Activated CD4-positive, alpha-beta T cell treated with anti-CD3 and anti-CD28 coated beads, Interleukin-2, amount 10 ng/mL, durations not matched to agents 24 days and 14 days (primary cell): ENCODE measurements at regions not wholly inside any gene's neighbourhood (a gene's known extent, or its start where the extent isn't known, plus 50 kb on each side); places are given as distances from the start of the nearest gene placed in this dataset.
A peak's percentile ranks its signal among the peaks of the same experiment; 100 is the strongest.
"Not testable (repeated sequence)": the region's sequence is repeated elsewhere in the genome, so short reads cannot be mapped to it uniquely, and the experiment has no call there.

Source experiments
- DNase-seq: peaks from one replicate; pipeline ENCODE4 v3.0.0; 2022
- H3K27ac Mint-ChIP-seq: one replicate; pipeline ENCODE4 v1.8.0; 2022; ENCODE audit warnings: mild to moderate bottlenecking, mixed read lengths
- H3K27me3 Mint-ChIP-seq: one replicate; pipeline ENCODE4 v1.8.0; 2022; ENCODE audit warnings: mixed read lengths
- H3K36me3 Mint-ChIP-seq: one replicate; pipeline ENCODE4 v1.8.0; 2022; ENCODE audit warnings: low read depth, mild to moderate bottlenecking, mixed read lengths
- H3K4me1 Mint-ChIP-seq: one replicate; pipeline ENCODE4 v1.8.0; 2021; ENCODE audit warnings: mixed read lengths
- H3K4me3 Mint-ChIP-seq: one replicate; pipeline ENCODE4 v1.8.0; 2022; ENCODE audit warnings: mild to moderate bottlenecking, moderate library complexity, mixed read lengths
- H3K9me3 Mint-ChIP-seq: one replicate; pipeline ENCODE4 v1.8.0; 2021; ENCODE audit warnings: mixed read lengths
- intact Hi-C: fragments of 100-400 bp; cut with micrococcal nuclease; formaldehyde crosslinking; loops from one replicate; pipeline ENCODE4 v1.15.1; 2023

DNA sequence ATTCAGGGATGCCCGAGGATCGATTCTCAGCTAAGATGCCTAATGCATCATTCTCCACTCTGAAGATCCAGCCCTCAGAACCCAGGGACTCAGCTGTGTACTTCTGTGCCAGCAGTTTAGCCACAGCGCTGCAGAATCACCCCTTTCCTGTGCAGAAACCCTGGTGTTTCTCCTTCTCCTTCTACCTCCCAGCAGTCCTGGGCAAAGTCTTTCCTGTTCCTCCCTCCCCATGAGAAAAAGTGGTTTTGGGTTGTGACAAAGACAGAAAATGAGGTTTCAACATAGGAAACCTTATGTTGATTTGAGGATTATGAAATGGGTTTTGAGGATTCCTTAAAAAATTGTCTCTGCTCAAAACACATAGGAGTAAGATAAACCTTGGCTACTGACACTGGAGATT lies 185.1 kb upstream of the PRSS1 start:
- H3K36me3 Mint-ChIP-seq, H3K9me3 Mint-ChIP-seq, intact Hi-C loops, H3K4me1 Mint-ChIP-seq, H3K4me3 Mint-ChIP-seq, H3K27ac Mint-ChIP-seq, DNase-seq, H3K27me3 Mint-ChIP-seq: not testable (repeated sequence)

DNA sequence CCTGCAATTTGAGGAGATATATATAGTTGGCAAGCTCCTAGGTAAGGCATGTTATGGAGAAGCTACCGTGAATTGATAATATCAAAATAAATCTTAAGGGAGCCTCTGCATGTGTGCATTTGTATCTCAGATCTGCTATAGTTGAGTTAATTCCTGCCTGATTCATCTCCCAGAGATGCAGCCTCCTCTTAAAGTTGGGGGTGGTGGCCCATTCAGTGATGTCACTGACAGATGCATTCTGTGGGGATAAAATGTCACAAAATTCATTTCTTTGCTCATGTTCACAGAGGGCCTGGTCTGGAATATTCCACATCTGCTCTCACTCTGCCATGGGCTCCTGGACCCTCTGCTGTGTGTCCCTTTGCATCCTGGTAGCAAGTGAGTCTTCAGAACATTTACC lies 185.8 kb upstream of the PRSS1 start:
- Mint-ChIP-seq H3K4me3 (peak overlapping the region; percentile 2), H3K4me1 (peaks cover 2% of the 10 kb centered on the region), H3K36me3 (no peaks in the 10 kb centered on the region), H3K27me3 (peaks cover 10% of the 10 kb centered on the region), H3K9me3 (no peaks in the 10 kb centered on the region), H3K27ac (no peak overlapping the region)
- intact Hi-C loops = no loop called here
- DNase-seq = no peak

DNA sequence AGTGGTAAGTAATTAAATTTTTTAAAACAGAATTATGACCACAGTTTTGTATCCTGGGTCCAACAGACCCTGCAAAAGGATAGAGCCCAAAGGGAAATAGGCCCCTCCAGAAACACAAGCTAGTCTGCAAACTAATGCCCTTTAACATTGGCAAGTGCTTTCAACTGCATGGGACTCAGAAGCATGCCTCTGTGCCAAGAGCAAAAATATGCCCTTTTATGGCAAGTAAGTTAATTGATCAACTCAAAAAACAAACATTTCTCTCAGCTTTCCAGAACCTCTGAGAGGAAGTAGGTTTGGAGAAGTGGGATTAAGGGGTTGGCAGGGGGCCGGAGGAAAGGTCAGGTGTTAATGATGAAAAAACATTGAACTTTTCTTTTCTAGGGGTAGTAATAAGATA lies 186.6 kb upstream of the PRSS1 start:
- peaks cover 6% of the 10 kb centered on the region for H3K4me1 Mint-ChIP-seq
- intact Hi-C loops = no loop called here
- H3K36me3 Mint-ChIP-seq = no peaks in the 10 kb centered on the region
- no peak for DNase-seq
- H3K27ac Mint-ChIP-seq = no peak overlapping the region
- peaks cover 10% of the 10 kb centered on the region for H3K27me3 Mint-ChIP-seq
- no peak overlapping the region for H3K4me3 Mint-ChIP-seq
- H3K9me3 Mint-ChIP-seq = no peaks in the 10 kb centered on the region

DNA sequence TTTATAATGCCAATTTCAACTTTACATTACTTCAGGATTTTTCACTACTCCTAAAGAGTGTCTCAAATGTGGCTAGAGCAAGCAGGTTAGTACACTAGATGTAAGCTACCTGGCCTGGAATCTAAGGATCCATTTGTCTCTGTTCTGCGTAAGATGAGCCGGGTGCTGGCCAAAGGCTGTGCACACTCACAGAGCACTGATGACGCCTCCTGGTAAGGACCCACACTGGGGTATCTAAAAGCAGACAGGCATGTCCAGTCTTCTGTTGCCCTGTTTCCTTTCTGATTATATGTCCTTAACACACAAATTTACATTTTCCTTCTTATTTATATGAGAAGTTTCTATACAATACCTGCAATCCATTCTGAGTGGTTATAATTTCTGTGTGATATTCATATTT lies 187.9 kb upstream of the PRSS1 start:
- DNase-seq, intact Hi-C loops, H3K9me3 Mint-ChIP-seq, H3K27ac Mint-ChIP-seq, H3K4me3 Mint-ChIP-seq, H3K36me3 Mint-ChIP-seq: not testable (repeated sequence)
- peaks cover 11% of the 10 kb centered on the region for H3K4me1 Mint-ChIP-seq
- H3K27me3 Mint-ChIP-seq = peaks cover 11% of the 10 kb centered on the region

DNA sequence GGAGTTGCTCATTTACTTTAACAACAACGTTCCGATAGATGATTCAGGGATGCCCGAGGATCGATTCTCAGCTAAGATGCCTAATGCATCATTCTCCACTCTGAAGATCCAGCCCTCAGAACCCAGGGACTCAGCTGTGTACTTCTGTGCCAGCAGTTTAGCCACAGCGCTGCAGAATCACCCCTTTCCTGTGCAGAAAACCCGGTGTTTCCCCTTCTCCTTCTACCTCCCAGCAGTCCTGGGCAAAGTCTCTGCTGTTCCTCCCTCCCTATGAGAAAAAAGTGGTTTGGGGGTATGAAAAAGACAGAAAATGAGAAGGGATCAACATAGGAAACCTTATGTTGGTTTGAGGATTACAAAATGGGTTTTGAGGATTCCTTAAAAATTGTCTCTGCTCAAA lies 188.5 kb upstream of the PRSS1 start:
- H3K9me3 Mint-ChIP-seq, H3K36me3 Mint-ChIP-seq, DNase-seq, H3K4me3 Mint-ChIP-seq, H3K27ac Mint-ChIP-seq, intact Hi-C loops: not testable (repeated sequence)
- Mint-ChIP-seq H3K27me3 (peaks cover 13% of the 10 kb centered on the region), H3K4me1 (peaks cover 17% of the 10 kb centered on the region)

DNA sequence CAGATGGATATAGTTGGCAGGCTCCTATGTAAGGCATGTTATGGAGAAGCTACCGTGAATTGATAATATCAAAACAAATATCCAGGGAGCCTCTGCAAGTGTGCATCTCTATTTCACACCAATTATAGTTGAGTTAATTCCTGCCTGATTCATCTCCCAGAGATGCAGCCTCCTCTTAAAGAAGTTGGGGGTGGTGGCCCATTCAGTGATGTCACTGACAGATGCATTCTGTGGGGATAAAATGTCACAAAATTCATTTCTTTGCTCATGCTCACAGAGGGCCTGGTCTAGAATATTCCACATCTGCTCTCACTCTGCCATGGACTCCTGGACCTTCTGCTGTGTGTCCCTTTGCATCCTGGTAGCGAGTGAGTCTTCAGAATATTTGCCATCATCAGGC lies 189.1 kb upstream of the PRSS1 start:
- Mint-ChIP-seq H3K9me3 (no peaks in the 10 kb centered on the region), H3K27me3 (peaks cover 10% of the 10 kb centered on the region), H3K36me3 (no peaks in the 10 kb centered on the region), H3K4me3 (peak overlapping the region; percentile 33), H3K27ac (peak overlapping the region; percentile 45), H3K4me1 (peaks cover 19% of the 10 kb centered on the region)
- no peak for DNase-seq
- intact Hi-C loops = no loop called here

DNA sequence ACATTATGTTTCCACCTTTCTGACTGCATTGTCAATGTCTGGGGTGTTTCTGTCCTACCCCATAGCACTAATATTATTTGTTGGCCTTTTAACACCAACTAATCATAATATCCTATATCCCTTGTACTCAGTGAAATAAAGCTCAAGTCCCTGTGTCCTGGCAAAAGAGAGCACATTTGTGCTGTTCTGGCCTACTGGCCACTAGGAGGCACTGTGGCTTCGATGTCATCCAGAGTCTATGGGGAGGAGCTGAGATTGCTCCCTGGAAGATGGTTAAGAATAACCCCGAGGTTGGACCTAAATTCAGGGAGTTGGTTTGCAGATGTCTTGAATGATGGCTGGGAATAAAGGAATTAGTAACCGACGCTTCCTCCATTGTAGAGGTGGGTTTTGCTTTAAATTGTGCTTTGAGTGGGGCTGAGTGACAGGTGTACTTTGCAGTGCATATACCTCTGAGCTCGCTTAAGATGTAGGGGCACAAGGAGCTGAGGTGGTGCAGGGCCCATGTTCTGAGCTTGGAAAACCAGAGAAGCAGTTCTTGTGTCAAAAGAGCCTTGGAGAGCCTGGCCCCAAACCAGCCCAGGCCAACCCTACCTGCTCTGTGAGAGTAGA lies 191.2 kb upstream of the PRSS1 start:
- Mint-ChIP-seq H3K36me3 (no peaks in the 10 kb centered on the region), H3K4me3 (peak overlapping the region; percentile 46), H3K27me3 (peaks cover 9% of the 10 kb centered on the region), H3K27ac (peak overlapping the region; percentile 0), H3K4me1 (peaks cover 23% of the 10 kb centered on the region), H3K9me3 (no peaks in the 10 kb centered on the region)
- intact Hi-C loops = loop anchor here (1.0 kb wide), 2 partner anchors 23 to 29 kb away; no protein-coding TSS in a partner anchor
- peak; percentile 86 for DNase-seq

DNA sequence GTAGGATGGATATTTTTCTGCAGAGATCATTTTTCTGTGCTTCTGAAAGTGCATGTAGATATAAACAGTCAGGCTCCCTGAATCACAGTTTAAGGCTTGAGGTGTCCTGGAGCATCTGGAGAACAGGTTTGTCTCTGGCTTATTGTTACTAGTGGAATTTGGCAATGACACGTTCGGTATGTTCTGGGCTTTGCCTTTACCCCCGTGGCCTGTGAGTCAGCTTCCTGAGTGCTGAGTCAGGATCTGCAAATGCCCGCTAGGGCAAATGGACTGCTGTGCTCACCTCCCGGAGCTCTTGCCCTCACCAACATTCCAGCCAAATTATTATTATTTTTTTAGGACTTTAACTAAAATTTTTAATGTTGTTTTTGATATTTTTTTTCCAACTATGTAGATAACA lies 192.5 kb upstream of the PRSS1 start:
- Mint-ChIP-seq H3K27ac (no peak overlapping the region), H3K4me3 (no peak overlapping the region), H3K4me1 (peaks cover 23% of the 10 kb centered on the region), H3K36me3 (no peaks in the 10 kb centered on the region), H3K27me3 (peaks cover 6% of the 10 kb centered on the region), H3K9me3 (no peaks in the 10 kb centered on the region)
- DNase-seq = no peak
- intact Hi-C loops = no loop called here

DNA sequence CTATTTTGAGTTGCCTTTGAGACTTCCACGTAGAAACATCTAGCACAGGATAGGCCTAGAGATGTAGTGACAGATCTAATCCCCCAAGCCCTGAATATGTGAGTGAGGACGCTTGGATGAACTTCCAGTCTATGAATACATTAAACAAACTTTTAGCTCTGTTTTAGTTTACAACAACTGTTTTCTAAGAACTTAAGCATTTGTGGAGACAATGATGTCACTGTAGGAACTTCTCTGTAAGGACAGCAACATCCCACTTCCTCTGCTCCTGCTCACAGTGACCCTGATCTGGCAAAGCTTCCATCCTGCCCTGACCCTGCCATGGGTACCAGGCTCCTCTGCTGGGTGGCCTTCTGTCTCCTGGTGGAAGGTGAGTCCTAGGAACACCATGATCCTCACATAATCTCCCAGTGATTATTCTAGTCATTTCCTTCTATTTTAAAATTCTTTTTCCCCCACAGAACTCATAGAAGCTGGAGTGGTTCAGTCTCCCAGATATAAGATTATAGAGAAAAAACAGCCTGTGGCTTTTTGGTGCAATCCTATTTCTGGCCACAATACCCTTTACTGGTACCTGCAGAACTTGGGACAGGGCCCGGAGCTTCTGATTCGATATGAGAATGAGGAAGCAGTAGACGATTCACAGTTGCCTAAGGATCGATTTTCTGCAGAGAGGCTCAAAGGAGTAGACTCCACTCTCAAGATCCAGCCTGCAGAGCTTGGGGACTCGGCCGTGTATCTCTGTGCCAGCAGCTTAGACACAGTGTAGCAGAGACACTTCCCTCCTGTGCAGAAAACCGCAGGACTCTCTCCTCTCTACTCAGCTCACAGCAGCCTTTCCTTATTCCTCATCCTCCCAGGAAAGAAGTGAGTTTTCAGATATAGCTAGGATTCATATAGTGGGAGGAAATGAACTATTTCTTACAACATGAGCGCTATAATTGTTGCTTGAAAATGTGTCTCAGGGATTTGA lies 194.4 kb upstream of the PRSS1 start:
- H3K27me3 Mint-ChIP-seq = peaks cover 5% of the 10 kb centered on the region
- intact Hi-C loops = no loop called here
- H3K27ac Mint-ChIP-seq = peak overlapping the region; percentile 45
- H3K4me1 Mint-ChIP-seq = peaks cover 22% of the 10 kb centered on the region
- no peak for DNase-seq
- H3K36me3 Mint-ChIP-seq = no peaks in the 10 kb centered on the region
- no peak overlapping the region for H3K4me3 Mint-ChIP-seq
- H3K9me3 Mint-ChIP-seq = no peaks in the 10 kb centered on the region

DNA sequence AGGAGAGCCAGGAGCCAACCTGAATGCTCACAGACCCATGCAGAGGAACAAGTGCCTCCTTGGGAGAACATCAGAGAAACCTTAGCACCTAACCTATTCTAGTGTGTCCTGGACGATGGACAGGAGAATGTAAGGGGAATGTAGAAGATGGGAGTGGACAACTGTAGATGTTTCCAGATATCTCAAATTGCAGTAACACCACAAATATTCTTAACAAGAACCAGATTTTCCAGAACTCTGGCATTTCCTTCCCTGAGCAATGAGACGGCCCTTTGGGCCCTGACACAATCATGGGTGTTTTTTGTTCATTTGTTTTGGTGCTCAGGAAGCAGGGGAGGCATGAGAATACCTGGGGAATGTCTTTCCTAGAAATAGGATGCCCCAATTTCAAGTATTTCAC lies 196.1 kb upstream of the PRSS1 start:
- Mint-ChIP-seq H3K9me3 (no peaks in the 10 kb centered on the region), H3K27me3 (peaks cover 5% of the 10 kb centered on the region), H3K27ac (no peak overlapping the region), H3K36me3 (no peaks in the 10 kb centered on the region), H3K4me1 (peaks cover 21% of the 10 kb centered on the region), H3K4me3 (no peak overlapping the region)
- intact Hi-C loops = no loop called here
- DNase-seq = no peak

DNA sequence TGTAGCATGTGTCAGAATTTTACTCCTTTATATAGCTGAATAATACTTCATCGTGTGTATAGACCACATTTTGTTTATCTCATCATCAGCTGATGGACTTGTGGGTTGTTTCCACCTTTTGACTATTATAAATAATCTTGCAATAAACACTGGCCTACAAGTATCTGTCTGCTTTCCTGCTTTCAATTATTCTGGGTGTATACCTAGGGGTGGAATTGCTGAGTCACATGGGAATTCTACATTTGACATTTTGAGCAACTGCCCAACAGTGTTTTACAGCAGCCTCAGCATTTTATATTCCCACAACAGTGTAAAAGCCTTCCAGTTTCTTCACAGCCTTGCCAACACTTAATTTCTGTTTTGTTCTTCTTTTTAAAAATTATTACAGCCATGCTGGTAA lies 200.3 kb upstream of the PRSS1 start:
- peaks cover 2% of the 10 kb centered on the region for H3K27me3 Mint-ChIP-seq
- intact Hi-C loops = no loop called here

DNA sequence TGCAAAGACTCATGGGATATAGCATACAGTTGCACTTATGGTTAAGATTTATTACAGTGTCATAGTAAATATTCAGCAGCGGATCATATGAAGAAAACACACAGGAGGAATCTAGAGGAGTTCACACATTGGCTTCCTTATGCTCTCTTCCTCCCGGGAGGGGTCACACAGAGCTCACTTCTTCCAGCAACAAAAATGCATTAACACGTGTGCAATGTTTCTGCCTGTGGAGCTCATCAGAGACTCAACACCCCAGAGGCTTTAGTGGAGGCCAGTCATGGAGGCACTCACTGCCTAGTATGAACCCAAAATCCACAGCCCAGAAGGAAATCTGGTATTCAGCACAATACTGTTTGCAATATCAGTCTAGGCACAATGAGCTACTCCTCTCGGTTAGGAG lies 202.8 kb upstream of the PRSS1 start:
- intact Hi-C loops = no loop called here
- peak; percentile 37 for DNase-seq
- H3K27me3 Mint-ChIP-seq = peaks cover 2% of the 10 kb centered on the region
- no peak overlapping the region for H3K4me3 Mint-ChIP-seq
- H3K4me1 Mint-ChIP-seq = no peaks in the 10 kb centered on the region
- no peak overlapping the region for H3K27ac Mint-ChIP-seq
- H3K9me3 Mint-ChIP-seq = no peaks in the 10 kb centered on the region
- no peaks in the 10 kb centered on the region for H3K36me3 Mint-ChIP-seq

More for the DNA sequence above, 200.3 kb upstream of the PRSS1 start:
- DNase-seq = peak; percentile 23
- no peaks in the 10 kb centered on the region for H3K9me3 Mint-ChIP-seq
- no peak overlapping the region for H3K4me3 Mint-ChIP-seq
- H3K36me3 Mint-ChIP-seq = no peaks in the 10 kb centered on the region
- H3K4me1 Mint-ChIP-seq = no peaks in the 10 kb centered on the region
- no peak overlapping the region for H3K27ac Mint-ChIP-seq

DNA sequence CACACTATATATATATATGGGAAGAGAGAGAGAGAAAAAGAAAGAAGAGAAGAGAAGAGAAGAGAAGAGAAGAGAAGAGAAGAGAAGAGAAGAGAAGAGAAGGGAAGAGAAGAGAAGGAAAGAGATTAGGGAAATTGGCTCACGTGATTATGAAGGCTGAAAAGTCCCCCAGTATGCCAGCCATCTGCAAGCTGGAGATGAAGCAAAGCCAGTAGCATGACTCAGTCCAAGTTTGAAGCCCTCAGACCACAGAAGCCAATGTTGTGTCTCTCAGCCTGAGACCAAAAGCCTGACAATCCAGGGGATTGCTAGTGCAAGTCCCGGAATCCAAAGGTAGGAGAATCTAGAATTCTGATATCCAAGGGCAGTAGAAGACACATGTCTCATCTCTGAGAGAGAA lies 206.3 kb upstream of the PRSS1 start:
- DNase-seq = peak; percentile 50
- no peaks in the 10 kb centered on the region for H3K36me3 Mint-ChIP-seq
- H3K27me3 Mint-ChIP-seq = no peaks in the 10 kb centered on the region
- no peak overlapping the region for H3K27ac Mint-ChIP-seq
- peaks cover 16% of the 10 kb centered on the region for H3K4me1 Mint-ChIP-seq
- no peak overlapping the region for H3K4me3 Mint-ChIP-seq
- intact Hi-C loops = no loop called here
- H3K9me3 Mint-ChIP-seq = no peaks in the 10 kb centered on the region

DNA sequence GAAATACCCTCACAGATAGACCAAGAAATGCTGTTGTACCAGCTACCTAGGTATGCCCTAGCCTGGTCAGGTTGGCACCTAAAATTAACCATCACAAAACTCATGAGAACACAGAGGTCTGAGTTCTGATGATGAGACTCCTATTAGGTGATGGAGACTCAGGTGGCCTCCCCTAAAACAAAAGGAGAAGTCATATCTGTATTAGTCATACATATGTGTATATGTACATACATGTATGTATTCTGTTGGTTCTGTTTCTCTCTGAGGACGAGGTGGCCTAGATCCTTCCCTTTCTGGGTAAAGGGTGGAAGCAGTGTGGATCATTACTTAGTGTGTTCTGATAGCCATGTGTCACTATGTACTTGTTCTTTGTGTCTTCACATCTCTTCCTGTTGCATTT lies 207.2 kb upstream of the PRSS1 start:
- Mint-ChIP-seq H3K27ac (no peak overlapping the region), H3K4me3 (no peak overlapping the region)
- intact Hi-C loops = no loop called here

More for the DNA sequence above, 207.2 kb upstream of the PRSS1 start:
- Mint-ChIP-seq H3K36me3 (no peaks in the 10 kb centered on the region), H3K4me1 (peaks cover 16% of the 10 kb centered on the region), H3K27me3 (no peaks in the 10 kb centered on the region), H3K9me3 (no peaks in the 10 kb centered on the region)
- peak; percentile 28 for DNase-seq
